D721Med (cell line): ENCODE measurements at regions not wholly inside any gene's neighbourhood (a gene's known extent, or its start where the extent isn't known, plus 50 kb on each side); places are given as distances from the start of the nearest gene placed in this dataset.

ENCODE experiments used
- DNase-seq: peaks from one replicate; pipeline ENCODE4 v3.0.0; 2011; ENCODE audit warnings: low spot score; ENCODE audit not compliant: insufficient read length
- FAIRE-seq: peaks from 2 replicates; lab custom pipeline; 2011; peaks lifted over from hg19 to GRCh38; lab: Jason Lieb, UNC
- CTCF ChIP-seq: IDR thresholded peaks from 2 replicates; pipeline ENCODE4 v1.5.1; 2012; ENCODE audit warnings: mild to moderate bottlenecking, control low read depth; ENCODE audit not compliant: insufficient read depth; ENCODE audit errors: missing control alignments

GRCh38 chr6:45728674-45729073 is 287.0 kb downstream of the CLIC5 start:
- TF ChIP-seq CTCF = no peak
- DNase-seq (no peak), FAIRE-seq (no peak)

GRCh38 chr6:45727819-45728449 is 287.7 kb downstream of the CLIC5 start:
- DNase-seq (no peak), FAIRE-seq (no peak)
- TF ChIP-seq CTCF = no peak

GRCh38 chr6:45727228-45727627 is 288.4 kb downstream of the CLIC5 start:
- TF ChIP-seq CTCF = no peak
- FAIRE-seq (no peak), DNase-seq (no peak)

- no peak for TF ChIP-seq CTCF
- no peak for FAIRE-seq
- DNase-seq = no peak
Measured at GRCh38 chr6:45726444-45726843, 289.2 kb downstream of the CLIC5 start.

GRCh38 chr6:45724511-45724910 is 291.1 kb downstream of the CLIC5 start:
- TF ChIP-seq CTCF = no peak
- no peak for FAIRE-seq

GRCh38 chr6:45724027-45724426 is 291.6 kb downstream of the CLIC5 start:
- no peak for TF ChIP-seq CTCF
- DNase-seq (no peak), FAIRE-seq (no peak)

More at GRCh38 chr6:45724511-45724910, 291.1 kb downstream of the CLIC5 start:
- DNase-seq = no peak

GRCh38 chr6:45722876-45723275 is 292.8 kb downstream of the CLIC5 start:
- no peak for TF ChIP-seq CTCF
- DNase-seq (no peak), FAIRE-seq (no peak)
